Suprapubic skin (tissue), 4 donors: ENCODE measurements at regions not wholly inside any gene's neighbourhood (a gene's known extent, or its start where the extent isn't known, plus 50 kb on each side); places are given as distances from the start of the nearest gene placed in this dataset.

Experiments
- CTCF ChIP-seq, 2 donors: fragments of 200-600 bp in 1 of 2; fragments of 450-650 bp in 1 of 2; sonication (generic) in 1 of 2; IDR thresholded peaks; one replicate each; pipeline ENCODE4 v1.5.1; 2016 to 2019; ENCODE audit warnings: antibody characterized with exemption in 2 of 2, mild to moderate bottlenecking in 1 of 2, moderate library complexity in 1 of 2
- EP300 ChIP-seq: sonication (generic); formaldehyde crosslinking; IDR thresholded peaks from one replicate; pipeline ENCODE4 v1.6.1; 2017; ENCODE audit warnings: antibody characterized with exemption
- POLR2A ChIP-seq, 2 donors: fragments of 450-650 bp; IDR thresholded peaks; one replicate each; pipeline ENCODE4 v1.6.1; 2017; ENCODE audit warnings: antibody characterized with exemption in 2 of 2, mild to moderate bottlenecking in 2 of 2, moderate library complexity in 2 of 2
- POLR2AphosphoS5 ChIP-seq, 3 donors: sonication (generic); formaldehyde crosslinking; IDR thresholded peaks; one replicate each; pipeline ENCODE4 v1.6.1; 2017; ENCODE audit warnings: antibody characterized with exemption in 3 of 3

GRCh38 chr2:120904379-120904778, 168.7 kb downstream of the GLI2 start:
- TF ChIP-seq EP300: no peak
- no peak for TF ChIP-seq POLR2A (IDR thresholded peaks at IDR 0.05)
- no peak for TF ChIP-seq CTCF (IDR thresholded peaks at IDR 0.05)
- TF ChIP-seq POLR2AphosphoS5 (IDR thresholded peaks at IDR 0.05): no peak
